SK-N-SH treated with all-trans-retinoic acid at 6 μM for 48 hours (cell line): ENCODE measurements at regions not wholly inside any gene's neighbourhood (a gene's known extent, or its start where the extent isn't known, plus 50 kb on each side); places are given as distances from the start of the nearest gene placed in this dataset.

ENCODE experiments used
- ARNTL ChIP-seq: fragments of 450-650 bp; formaldehyde crosslinking; IDR thresholded peaks from 2 replicates; pipeline ENCODE4 v1.5.0; 2020; ENCODE audit warnings: low read depth, mild to moderate bottlenecking, moderate library complexity, borderline replicate concordance
- CSDC2 ChIP-seq: fragments of 250-450 bp; sonication (Bioruptor Pico); IDR thresholded peaks from 2 replicates; pipeline ENCODE4 v1.5.0; 2020; ENCODE audit warnings: mild to moderate bottlenecking, moderate library complexity
- GLIS3 ChIP-seq: fragments of 250-450 bp; sonication (Bioruptor Pico); IDR thresholded peaks from 2 replicates; pipeline ENCODE4 v1.5.0; 2020; ENCODE audit warnings: mild to moderate bottlenecking, moderate library complexity
- ISL1 ChIP-seq: fragments of 250-450 bp; sonication (Bioruptor Pico); IDR thresholded peaks from 2 replicates; pipeline ENCODE4 v2.1.2; 2022; ENCODE audit warnings: mild to moderate bottlenecking, moderate library complexity
- PATZ1 ChIP-seq: fragments of 250-450 bp; sonication (Bioruptor Pico); IDR thresholded peaks from 2 replicates; pipeline ENCODE4 v1.8.0; 2020; ENCODE audit warnings: mild to moderate bottlenecking, moderate library complexity, borderline replicate concordance
- POU6F1 ChIP-seq: fragments of 250-450 bp; sonication (Bioruptor Pico); IDR thresholded peaks from 2 replicates; pipeline ENCODE4 v1.8.0; 2021; ENCODE audit warnings: low read depth, mild to moderate bottlenecking, moderate library complexity, borderline replicate concordance
- SNAI2 ChIP-seq: fragments of 250-450 bp; sonication (Bioruptor Pico); IDR thresholded peaks from 2 replicates; pipeline ENCODE4 v1.5.0; 2020; ENCODE audit warnings: mild to moderate bottlenecking, moderate library complexity
- ZFP30 ChIP-seq: fragments of 450-650 bp; formaldehyde crosslinking; IDR thresholded peaks from 2 replicates; pipeline ENCODE4 v1.5.0; 2022; ENCODE audit warnings: mild to moderate bottlenecking, moderate library complexity

GRCh38 chr4:81590596-81590995 lies 118.9 kb upstream of the RASGEF1B start:
- no peak for TF ChIP-seq ISL1
- TF ChIP-seq ARNTL: no peak
- TF ChIP-seq POU6F1: no peak
- TF ChIP-seq CSDC2 (CRISPR knock-in tag): no peak
- no peak for TF ChIP-seq GLIS3 (CRISPR knock-in tag)
- TF ChIP-seq SNAI2 (CRISPR knock-in tag): no peak
- TF ChIP-seq PATZ1: no peak
- TF ChIP-seq ZFP30 (CRISPR knock-in tag): no peak
